ENCODE measurements at regions not wholly inside any gene's neighbourhood (a gene's known extent, or its start where the extent isn't known, plus 50 kb on each side); places are given as distances from the start of the nearest gene placed in this dataset.

- Histone ChIP-seq H3K9me2 (ENCODE audit: insufficient read depth) (no peaks in the 10 kb centered on the region), H3K27me3 (ENCODE audit: insufficient read depth, low read depth) (no peaks in the 10 kb centered on the region), H3K4me2 (no peak overlapping the region), H3K4me3 (no peak overlapping the region), H3K36me3 (ENCODE audit: low read depth) (no peaks in the 10 kb centered on the region), H3K27ac (no peak overlapping the region), H3F3A (ENCODE audit: insufficient read depth, low read depth) (no peaks in the 10 kb centered on the region), H4K20me1 (ENCODE audit: insufficient read depth) (no peaks in the 10 kb centered on the region), H3K4me1 (replicated peaks; ENCODE audit: insufficient read depth) (no peaks in the 10 kb centered on the region), H3K79me2 (ENCODE audit: low read depth) (no peaks in the 10 kb centered on the region), H2AFZ (no peak overlapping the region), H3K9me3 (ENCODE audit: insufficient read depth, low read depth) (no peaks in the 10 kb centered on the region)
- CTCF ChIA-PET, result no interaction called here
- BruUV-seq (replicated peaks), result no TSS peak
- no peak for TF ChIP-seq EZH2 (IDR thresholded peaks at IDR 0.05; ENCODE audit: low read depth)
- no peak for TF ChIP-seq CTCF (conservative IDR thresholded peaks at IDR 0.05)
- intact Hi-C loops (cut with micrococcal nuclease; ENCODE audit: unreplicated experiment), result loop anchor here (10.0 kb wide), 1 partner anchor 944 kb away; no protein-coding TSS in a partner anchor
- DNase-seq, result no peak
- POLR2A ChIA-PET (ENCODE audit: unreplicated experiment), result no interaction called here
Measured at GRCh38 chr13:89920461-89920860, 1427.0 kb upstream of the MIR17HG start.

GRCh38 chr13:89923052-89923451 lies 1424.4 kb upstream of the MIR17HG start:
- no peak overlapping the region for H3K27ac ChIP-seq

GRCh38 chr13:89923736-89924135 lies 1423.8 kb upstream of the MIR17HG start:
- intact Hi-C loops (cut with micrococcal nuclease; ENCODE audit: unreplicated experiment), result loop anchor here (10.0 kb wide), 1 partner anchor 941 kb away; no protein-coding TSS in a partner anchor
- TF ChIP-seq EZH2 (IDR thresholded peaks at IDR 0.05; ENCODE audit: low read depth) (no peak), CTCF (conservative IDR thresholded peaks at IDR 0.05) (no peak)

More at GRCh38 chr13:89923052-89923451, 1424.4 kb upstream of the MIR17HG start:
- Histone ChIP-seq H3K4me1 (replicated peaks; ENCODE audit: insufficient read depth) (no peaks in the 10 kb centered on the region), H3K79me2 (ENCODE audit: low read depth) (no peaks in the 10 kb centered on the region), H2AFZ (no peak overlapping the region), H3K4me2 (no peak overlapping the region), H3K27me3 (ENCODE audit: insufficient read depth, low read depth) (no peaks in the 10 kb centered on the region), H4K20me1 (ENCODE audit: insufficient read depth) (no peaks in the 10 kb centered on the region), H3K36me3 (ENCODE audit: low read depth) (no peaks in the 10 kb centered on the region), H3K4me3 (no peak overlapping the region), H3F3A (ENCODE audit: insufficient read depth, low read depth) (no peaks in the 10 kb centered on the region), H3K9me2 (ENCODE audit: insufficient read depth) (no peaks in the 10 kb centered on the region), H3K9me3 (ENCODE audit: insufficient read depth, low read depth) (no peaks in the 10 kb centered on the region)
- intact Hi-C loops (cut with micrococcal nuclease; ENCODE audit: unreplicated experiment), result loop anchor here (10.0 kb wide), 1 partner anchor 942 kb away; no protein-coding TSS in a partner anchor
- POLR2A ChIA-PET (ENCODE audit: unreplicated experiment), result no interaction called here
- CTCF ChIA-PET, result no interaction called here
- BruUV-seq (replicated peaks), result no TSS peak
- no peak for TF ChIP-seq CTCF (conservative IDR thresholded peaks at IDR 0.05)
- TF ChIP-seq EZH2 (IDR thresholded peaks at IDR 0.05; ENCODE audit: low read depth), result no peak
- no peak for DNase-seq

More at GRCh38 chr13:89923736-89924135, 1423.8 kb upstream of the MIR17HG start:
- CTCF ChIA-PET, result interaction anchor here (0.6 kb wide), 1 partner anchor 1205 kb away, joined by 5 read pairs; no protein-coding TSS in a partner anchor
- no peaks in the 10 kb centered on the region for H3K36me3 ChIP-seq (ENCODE audit: low read depth)
- H3K4me1 ChIP-seq (replicated peaks; ENCODE audit: insufficient read depth), result no peaks in the 10 kb centered on the region
- H3F3A ChIP-seq (ENCODE audit: insufficient read depth, low read depth), result no peaks in the 10 kb centered on the region
- H3K4me3 ChIP-seq, result no peak overlapping the region
- H3K79me2 ChIP-seq (ENCODE audit: low read depth), result no peaks in the 10 kb centered on the region
- H3K27ac ChIP-seq, result no peak overlapping the region
- no peak overlapping the region for H2AFZ ChIP-seq
- POLR2A ChIA-PET (ENCODE audit: unreplicated experiment), result no interaction called here
- DNase-seq, result no peak
- H3K27me3 ChIP-seq (ENCODE audit: insufficient read depth, low read depth), result no peaks in the 10 kb centered on the region
- H3K4me2 ChIP-seq, result no peak overlapping the region
- no peaks in the 10 kb centered on the region for H3K9me3 ChIP-seq (ENCODE audit: insufficient read depth, low read depth)
- BruUV-seq (replicated peaks), result no TSS peak
- no peaks in the 10 kb centered on the region for H4K20me1 ChIP-seq (ENCODE audit: insufficient read depth)
- no peaks in the 10 kb centered on the region for H3K9me2 ChIP-seq (ENCODE audit: insufficient read depth)
